Small intestine (tissue), 7 donors: ENCODE measurements at regions not wholly inside any gene's neighbourhood (a gene's known extent, or its start where the extent isn't known, plus 50 kb on each side); places are given as distances from the start of the nearest gene placed in this dataset.

Experiments
- DNase-seq, 2 donors: peaks; one replicate each; pipeline versions ENCODE4 v3.0.0 to v3.0.0-alpha.2; 2013
- FAIRE-seq: peaks from 2 replicates; lab custom pipeline; 2012; peaks lifted over from hg19 to GRCh38; lab: Jason Lieb, UNC
- H3K27ac ChIP-seq, 3 donors: one replicate each; pipeline ENCODE4 v1.5.1; 2013; ENCODE audit warnings: low read length in 2 of 3, mild to moderate bottlenecking in 2 of 3, control low read depth in 1 of 3, inconsistent platforms in 1 of 3, low read depth in 1 of 3, moderate library complexity in 1 of 3
- H3K27me3 ChIP-seq, 3 donors: one replicate each; pipeline ENCODE4 v1.6.1; 2013; ENCODE audit warnings: low read length in 3 of 3, inconsistent platforms in 1 of 3; ENCODE audit not compliant: control insufficient read depth in 3 of 3, insufficient read depth in 3 of 3
- H3K36me3 ChIP-seq, 3 donors: one replicate each; pipeline ENCODE4 v1.6.1; 2013; ENCODE audit warnings: low read length in 3 of 3, inconsistent platforms in 1 of 3, low read depth in 1 of 3, mild to moderate bottlenecking in 1 of 3, moderate library complexity in 1 of 3; ENCODE audit not compliant: control insufficient read depth in 3 of 3, insufficient read depth in 2 of 3
- H3K4me1 ChIP-seq, 3 donors: one replicate each; pipeline ENCODE4 v1.6.1; 2013; ENCODE audit warnings: low read length in 2 of 3, inconsistent platforms in 1 of 3, low read depth in 1 of 3, mild to moderate bottlenecking in 1 of 3, moderate library complexity in 1 of 3; ENCODE audit not compliant: control insufficient read depth in 3 of 3, insufficient read depth in 2 of 3
- H3K4me3 ChIP-seq, 3 donors: one replicate each; pipeline ENCODE4 v1.5.1; 2013; ENCODE audit warnings: low read length in 3 of 3, control low read depth in 1 of 3, inconsistent platforms in 1 of 3, low read depth in 1 of 3, mild to moderate bottlenecking in 1 of 3, moderate library complexity in 1 of 3
- H3K9me3 ChIP-seq, 2 donors: one replicate each; pipeline ENCODE4 v1.6.1; 2013; ENCODE audit warnings: low read depth in 1 of 2, low read length in 1 of 2; ENCODE audit not compliant: control insufficient read depth in 2 of 2, insufficient read depth in 1 of 2
- WGBS, 3 donors: extraction: QIAGEN DNeasy Blood & Tissue Kit; methylation state at CpG; one replicate each; pipeline ENCODE4 v1.1.7; 2013; 5-methylcytosine and 5-hydroxymethylcytosine counted together
- donor health status: healthy with polysubstance abuse.
- donor health status: control.
- donor health status: control.
- donor health status: Bipolar disorder and iron deficiency.
- donor health status: healthy.

DNA sequence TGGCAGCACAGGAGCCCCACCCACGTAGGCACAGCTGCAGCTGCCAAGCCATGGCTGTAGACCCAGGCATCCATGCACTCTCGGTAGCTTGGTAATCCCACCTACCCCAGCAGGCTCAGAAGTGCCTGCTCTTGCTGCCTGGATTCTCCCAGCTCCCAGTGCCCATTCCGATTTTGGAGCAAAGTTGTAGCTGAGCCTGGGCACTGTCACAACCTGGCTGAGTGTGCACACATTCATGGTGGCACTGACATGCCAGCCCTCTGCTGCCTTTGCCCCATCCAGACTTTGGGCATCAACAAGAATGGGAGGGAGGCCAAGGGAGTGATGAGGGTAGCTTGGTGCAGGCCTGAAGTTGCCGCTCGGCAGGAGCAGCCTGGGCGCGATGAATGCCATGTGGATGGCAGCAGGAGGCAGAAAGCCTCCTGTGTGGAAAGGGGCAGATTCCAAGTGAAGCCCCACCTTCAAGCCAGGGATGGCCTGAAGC is 936.6 kb upstream of the PTPRD start:
- H3K4me1 ChIP-seq = no peaks in the 10 kb centered on the region
- 86 to 87% (median 86%) methylated on average over 7 of the region's 7 CpGs for WGBS, 3 donors
- FAIRE-seq (no peak), DNase-seq (no peak)
- H3K9me3 ChIP-seq = peaks cover 0 to 5% of the 10 kb centered on the region in 2 donors
- no peak overlapping the region for H3K4me3 ChIP-seq
- no peaks in the 10 kb centered on the region for H3K27me3 ChIP-seq
- no peak overlapping the region for H3K27ac ChIP-seq
- no peaks in the 10 kb centered on the region for H3K36me3 ChIP-seq

DNA sequence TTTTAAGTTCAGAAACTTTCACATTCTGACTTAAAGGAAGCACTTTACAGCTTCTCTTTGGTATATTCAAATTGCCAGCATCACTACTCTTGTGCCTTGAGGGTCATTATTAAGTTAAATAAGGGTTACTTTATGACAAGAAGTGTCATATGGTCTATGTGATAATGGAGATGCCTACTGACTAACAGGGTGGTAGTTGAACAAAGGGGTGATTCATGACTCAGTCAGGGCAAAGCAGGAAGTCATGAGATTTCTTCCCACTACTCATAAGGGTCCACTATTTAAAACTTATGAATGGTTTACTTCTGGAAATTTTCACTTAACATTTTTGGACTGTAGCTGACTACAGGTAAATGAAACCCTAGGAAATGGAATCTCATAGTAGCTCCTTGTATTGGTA is 938.3 kb upstream of the PTPRD start:
- no peaks in the 10 kb centered on the region for H3K36me3 ChIP-seq
- no peak overlapping the region for H3K4me3 ChIP-seq
- no peak for FAIRE-seq

DNA sequence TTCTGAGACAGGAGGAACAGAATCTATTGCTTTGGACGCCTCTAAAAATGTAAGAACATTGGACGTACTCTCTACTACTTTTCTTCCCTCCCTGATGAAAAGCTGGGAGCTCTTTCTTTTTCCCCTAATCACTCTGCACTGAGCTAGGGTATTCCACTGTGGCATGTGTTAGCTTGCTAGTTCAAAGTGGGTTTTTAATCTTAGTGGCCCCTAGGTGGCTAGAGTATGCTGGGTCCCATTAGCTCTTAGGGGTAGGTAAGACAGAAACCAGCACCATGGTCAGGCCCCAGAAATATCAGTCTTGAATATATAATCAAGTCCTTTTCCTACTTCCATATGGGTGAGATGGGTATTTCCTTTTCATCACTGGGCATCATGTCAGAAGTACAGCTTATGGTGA is 945.2 kb upstream of the PTPRD start:
- no peaks in the 10 kb centered on the region for H3K4me1 ChIP-seq
- 81 to 88% (median 87%) methylated on average over 2 of the region's 2 CpGs for WGBS, 3 donors
- H3K27me3 ChIP-seq = no peaks in the 10 kb centered on the region
- H3K27ac ChIP-seq = no peak overlapping the region
- H3K9me3 ChIP-seq = no peaks in the 10 kb centered on the region
- FAIRE-seq (no peak), DNase-seq (no peak)
- no peak overlapping the region for H3K4me3 ChIP-seq
- no peaks in the 10 kb centered on the region for H3K36me3 ChIP-seq

More for the DNA sequence above, 938.3 kb upstream of the PTPRD start:
- no peaks in the 10 kb centered on the region for H3K27me3 ChIP-seq
- H3K27ac ChIP-seq = no peak overlapping the region
- peaks cover 0 to 5% of the 10 kb centered on the region in 2 donors for H3K9me3 ChIP-seq
- DNase-seq = no peak
- H3K4me1 ChIP-seq = no peaks in the 10 kb centered on the region

DNA sequence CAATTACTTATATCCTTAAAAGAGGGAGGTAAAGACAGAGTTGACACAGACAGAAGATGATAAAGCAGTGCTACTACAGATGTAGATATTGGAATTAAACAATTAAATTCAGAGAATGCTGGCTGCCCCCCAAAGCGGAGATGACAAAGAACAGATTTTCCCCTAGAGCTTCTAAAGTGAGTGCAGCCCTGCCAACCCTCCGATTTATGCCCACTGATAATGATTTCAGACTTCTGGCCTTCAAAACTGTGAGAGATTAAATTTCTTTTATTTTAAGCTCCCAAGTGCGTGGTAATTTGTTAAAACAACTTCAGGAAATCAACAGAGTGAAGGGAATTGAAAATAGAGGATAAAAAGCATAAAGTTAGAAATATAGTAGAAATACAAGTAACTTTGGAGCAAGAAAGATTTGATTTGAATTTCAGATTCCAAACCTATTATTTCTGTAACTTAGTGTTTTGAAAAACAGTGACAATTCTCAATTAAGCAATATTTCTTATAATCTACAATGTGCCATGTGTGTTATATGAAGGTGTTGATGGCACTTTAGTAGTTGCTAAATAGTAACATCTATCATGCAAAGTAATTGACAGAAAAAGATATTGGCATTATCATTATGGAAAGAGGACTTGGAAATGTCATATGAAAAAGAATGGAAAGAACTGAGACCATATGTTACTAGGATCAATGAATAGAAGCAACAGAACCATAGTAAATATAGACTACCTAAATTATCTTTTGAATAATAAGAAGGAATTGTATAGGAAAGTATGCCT is 946.4 kb upstream of the PTPRD start:
- 46 to 54% (median 53%) methylated on average over 3 of the region's 3 CpGs for WGBS, 3 donors
- no peaks in the 10 kb centered on the region for H3K4me1 ChIP-seq
- no peak overlapping the region for H3K4me3 ChIP-seq
- FAIRE-seq = no peak
- no peak overlapping the region for H3K27ac ChIP-seq
- no peaks in the 10 kb centered on the region for H3K27me3 ChIP-seq
- H3K9me3 ChIP-seq = no peaks in the 10 kb centered on the region
- H3K36me3 ChIP-seq = no peaks in the 10 kb centered on the region
- no peak for DNase-seq

DNA sequence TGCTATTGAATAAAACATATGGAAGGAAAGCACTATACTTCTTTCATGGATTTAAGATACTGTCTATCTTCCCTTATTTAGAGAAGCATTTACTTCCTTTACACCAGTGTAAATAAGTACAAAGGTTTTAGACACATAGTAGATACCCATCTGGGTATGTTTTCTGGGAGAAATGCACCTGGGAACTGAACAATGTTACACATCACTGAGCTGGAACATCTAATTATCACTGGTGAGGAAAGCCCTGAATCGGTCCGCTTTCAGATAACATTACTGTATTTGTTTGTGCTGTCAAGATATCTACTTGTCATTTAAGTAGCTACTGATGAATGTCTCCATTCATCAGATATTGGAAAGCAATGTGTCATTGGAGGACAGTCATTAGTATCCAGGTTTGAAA is 964.7 kb upstream of the PTPRD start:
- Histone ChIP-seq H3K36me3 (no peaks in the 10 kb centered on the region), H3K4me1 (no peaks in the 10 kb centered on the region), H3K9me3 (no peaks in the 10 kb centered on the region), H3K27me3 (no peaks in the 10 kb centered on the region), H3K27ac (no peak overlapping the region), H3K4me3 (no peak overlapping the region)
- 64 to 75% (median 73%) methylated on average over 2 of the region's 2 CpGs for WGBS, 3 donors
- FAIRE-seq = no peak
- no peak for DNase-seq

DNA sequence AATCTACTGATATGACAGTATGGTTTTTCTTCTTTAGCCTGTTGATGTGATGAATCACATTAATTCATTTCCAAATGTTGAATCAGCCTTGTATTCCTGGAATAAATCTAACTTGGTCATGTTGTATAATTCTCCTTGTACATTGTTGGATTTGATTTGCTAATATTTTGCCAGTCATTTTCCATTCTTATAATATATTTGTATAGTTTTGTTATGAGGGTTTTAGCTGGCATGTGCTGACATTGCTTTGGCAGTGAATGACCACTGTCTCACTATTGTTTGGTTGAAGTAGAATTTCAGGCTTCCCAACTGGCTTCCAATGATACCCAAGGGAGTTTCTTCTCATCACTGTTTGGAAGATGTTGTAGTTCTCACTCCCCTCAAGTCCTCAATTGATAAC is 983.0 kb upstream of the PTPRD start:
- Histone ChIP-seq H3K27me3 (no peaks in the 10 kb centered on the region), H3K27ac (no peak overlapping the region), H3K4me1 (no peaks in the 10 kb centered on the region), H3K4me3 (no peak overlapping the region), H3K9me3 (no peaks in the 10 kb centered on the region), H3K36me3 (no peaks in the 10 kb centered on the region)
- FAIRE-seq = no peak
- DNase-seq = no peak

DNA sequence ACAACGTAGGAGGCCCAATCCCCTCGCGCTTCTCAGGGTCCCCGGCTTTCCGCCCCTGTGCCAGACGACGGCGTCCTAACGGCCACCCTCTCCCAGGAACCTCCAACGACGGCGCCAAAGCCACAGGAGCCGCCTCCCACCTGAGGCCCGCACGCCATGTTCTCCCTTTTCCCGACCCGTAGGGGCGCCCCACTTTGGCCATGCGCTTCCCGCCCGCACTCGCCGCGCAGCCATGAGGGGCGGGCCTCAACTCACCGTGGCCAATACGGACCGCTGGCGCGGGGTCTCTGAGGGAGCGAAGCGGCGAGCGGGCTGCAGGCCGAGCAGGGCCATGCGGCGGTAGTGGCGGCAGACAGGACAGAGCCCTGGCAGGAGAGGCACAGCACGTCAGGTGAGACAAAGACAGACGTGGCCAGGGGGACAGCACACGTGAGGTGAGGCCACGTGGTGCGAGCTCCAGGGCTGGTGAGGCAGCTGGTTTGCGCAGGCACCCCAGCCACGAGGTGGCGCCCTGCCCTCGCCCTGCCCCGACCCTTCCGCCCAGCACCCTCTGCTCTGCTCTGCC is 1005.5 kb upstream of the PTPRD start:
- Histone ChIP-seq H3K36me3 (no peaks in the 10 kb centered on the region), H3K4me1 (no peaks in the 10 kb centered on the region), H3K27ac (no peak overlapping the region), H3K9me3 (peaks cover 3 to 8% of the 10 kb centered on the region in 2 donors), H3K4me3 (no peak overlapping the region), H3K27me3 (no peaks in the 10 kb centered on the region)
- DNase-seq (no peak), FAIRE-seq (no peak)
- WGBS, 3 donors = 89 to 92% (median 91%) methylated on average over 45 to 49 of the region's 49 CpGs

DNA sequence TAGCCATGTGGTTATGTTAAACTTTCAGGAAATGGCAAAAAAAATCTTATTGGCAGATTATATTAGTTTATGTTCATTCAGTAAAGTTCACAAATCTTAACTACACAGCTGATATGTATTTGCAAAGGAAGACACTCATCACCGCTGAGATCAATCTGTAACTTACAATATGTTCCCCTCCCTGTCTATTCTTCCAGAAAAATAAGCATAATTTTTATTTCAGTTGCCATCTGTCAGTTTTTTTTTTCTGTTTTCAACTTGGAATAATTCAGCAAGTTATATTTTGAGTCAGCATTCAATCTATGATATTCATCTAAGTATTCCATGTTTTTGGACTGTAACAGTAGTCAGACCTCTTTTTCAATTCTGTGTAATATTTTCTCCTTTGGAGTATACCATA is 1019.9 kb upstream of the PTPRD start:
- H3K9me3 ChIP-seq = peaks cover 0 to 5% of the 10 kb centered on the region in 2 donors
- no peaks in the 10 kb centered on the region for H3K36me3 ChIP-seq
- no peaks in the 10 kb centered on the region for H3K27me3 ChIP-seq
- H3K4me3 ChIP-seq = no peak overlapping the region
- DNase-seq (no peak), FAIRE-seq (no peak)
- no peaks in the 10 kb centered on the region for H3K4me1 ChIP-seq
- no peak overlapping the region for H3K27ac ChIP-seq
- 79 to 94% (median 89%) methylated on average over 1 of the region's 1 CpG for WGBS, 3 donors
